B cell (primary cell): ENCODE measurements at regions not wholly inside any gene's neighbourhood (a gene's known extent, or its start where the extent isn't known, plus 50 kb on each side); places are given as distances from the start of the nearest gene placed in this dataset.

ENCODE experiments used
- EZH2 ChIP-seq: IDR thresholded peaks from 2 replicates; pipeline ENCODE4 v1.6.1; 2012; ENCODE audit warnings: borderline replicate concordance, low read depth, mild to moderate bottlenecking, moderate library complexity, low read length; ENCODE audit not compliant: insufficient read depth, poor library complexity, severe bottlenecking
- TF ChIP-seq, protein P1 (sequence below): fragments of 200-600 bp; IDR thresholded peaks from one replicate; pipeline ENCODE4 v1.8.0; 2022; ENCODE audit warnings: antibody characterized with exemption, mild to moderate bottlenecking

DNA sequence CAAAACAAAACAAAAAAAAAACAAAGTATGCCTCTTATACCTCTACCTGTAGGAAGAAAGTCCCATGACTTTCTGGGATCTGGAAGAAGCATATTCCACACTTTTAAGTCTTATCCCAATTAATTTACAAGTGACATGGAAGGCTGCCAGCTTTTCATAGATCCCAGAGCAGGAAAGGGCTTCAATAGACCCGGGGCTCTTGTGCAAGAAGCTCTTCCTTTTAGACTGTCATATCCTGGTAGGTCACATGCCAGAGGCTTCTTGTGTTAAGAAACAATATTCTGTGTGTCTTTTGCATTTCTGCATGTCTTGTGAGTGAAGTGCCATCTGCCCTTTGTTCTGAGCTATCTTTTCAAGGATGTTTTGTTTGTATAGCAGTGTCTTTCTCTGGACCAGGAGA lies 84.4 kb upstream of the PHOX2B start:
- TF ChIP-seq, protein P1, sequence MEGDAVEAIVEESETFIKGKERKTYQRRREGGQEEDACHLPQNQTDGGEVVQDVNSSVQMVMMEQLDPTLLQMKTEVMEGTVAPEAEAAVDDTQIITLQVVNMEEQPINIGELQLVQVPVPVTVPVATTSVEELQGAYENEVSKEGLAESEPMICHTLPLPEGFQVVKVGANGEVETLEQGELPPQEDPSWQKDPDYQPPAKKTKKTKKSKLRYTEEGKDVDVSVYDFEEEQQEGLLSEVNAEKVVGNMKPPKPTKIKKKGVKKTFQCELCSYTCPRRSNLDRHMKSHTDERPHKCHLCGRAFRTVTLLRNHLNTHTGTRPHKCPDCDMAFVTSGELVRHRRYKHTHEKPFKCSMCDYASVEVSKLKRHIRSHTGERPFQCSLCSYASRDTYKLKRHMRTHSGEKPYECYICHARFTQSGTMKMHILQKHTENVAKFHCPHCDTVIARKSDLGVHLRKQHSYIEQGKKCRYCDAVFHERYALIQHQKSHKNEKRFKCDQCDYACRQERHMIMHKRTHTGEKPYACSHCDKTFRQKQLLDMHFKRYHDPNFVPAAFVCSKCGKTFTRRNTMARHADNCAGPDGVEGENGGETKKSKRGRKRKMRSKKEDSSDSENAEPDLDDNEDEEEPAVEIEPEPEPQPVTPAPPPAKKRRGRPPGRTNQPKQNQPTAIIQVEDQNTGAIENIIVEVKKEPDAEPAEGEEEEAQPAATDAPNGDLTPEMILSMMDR: no peak
- no peak for TF ChIP-seq EZH2
